WTC11 (cell line): ENCODE measurements at regions not wholly inside any gene's neighbourhood (a gene's known extent, or its start where the extent isn't known, plus 50 kb on each side); places are given as distances from the start of the nearest gene placed in this dataset.

ENCODE experiments used
- ATF2 ChIP-seq: sonication (generic); formaldehyde crosslinking; IDR thresholded peaks from 2 replicates; pipeline ENCODE4 v1.8.1; 2022; ENCODE audit warnings: low read depth, missing genetic modification reagents, borderline replicate concordance
- FOXP1 ChIP-seq: sonication (generic); formaldehyde crosslinking; IDR thresholded peaks from 2 replicates; pipeline ENCODE4 v1.8.0; 2022; ENCODE audit warnings: missing genetic modification reagents, mild to moderate bottlenecking, moderate library complexity, borderline replicate concordance
- JUN ChIP-seq: sonication (generic); formaldehyde crosslinking; IDR thresholded peaks from 2 replicates; pipeline ENCODE4 v1.8.0; 2023; ENCODE audit warnings: mild to moderate bottlenecking, missing genetic modification reagents
- ZNF263 ChIP-seq: sonication (generic); formaldehyde crosslinking; IDR thresholded peaks from 2 replicates; pipeline ENCODE4 v1.8.1; 2022; ENCODE audit warnings: low read depth, mild to moderate bottlenecking, moderate library complexity, missing genetic modification reagents
- ZNF281 ChIP-seq: sonication (generic); formaldehyde crosslinking; IDR thresholded peaks from 2 replicates; pipeline ENCODE4 v1.8.0; 2023; ENCODE audit warnings: mild to moderate bottlenecking, missing genetic modification reagents

- TF ChIP-seq JUN (CRISPR knock-in tag) (no peak), ZNF281 (CRISPR knock-in tag) (no peak), ZNF263 (CRISPR knock-in tag) (no peak), FOXP1 (no peak), ATF2 (CRISPR knock-in tag) (no peak)
These were observed 579.4 kb downstream of the ALG10 start for GRCh38 chr12:34601689-34602088.
